KMS-11 (cell line): ENCODE measurements at regions not wholly inside any gene's neighbourhood (a gene's known extent, or its start where the extent isn't known, plus 50 kb on each side); places are given as distances from the start of the nearest gene placed in this dataset.
"Not testable (repeated sequence)": the region's sequence is repeated elsewhere in the genome, so short reads cannot be mapped to it uniquely, and the experiment has no call there.

Experiments
- H2AFZ ChIP-seq: fragments of 200-600 bp; sonication (generic); 2 replicates; pipeline ENCODE4 v1.6.1; 2016; ENCODE audit warnings: antibody characterized with exemption, mixed run types, low read depth
- H3K27ac ChIP-seq: fragments of 200-600 bp; sonication (generic); 2 replicates; pipeline ENCODE4 v1.6.1; 2016; ENCODE audit warnings: mild to moderate bottlenecking, mixed run types
- H3K27me3 ChIP-seq: fragments of 200-600 bp; sonication (generic); 2 replicates; pipeline ENCODE4 v1.6.1; 2017; ENCODE audit warnings: mild to moderate bottlenecking, low read depth, mixed run types, moderate library complexity; ENCODE audit not compliant: insufficient read depth
- H3K36me3 ChIP-seq: fragments of 200-600 bp; sonication (generic); 2 replicates; pipeline ENCODE4 v1.6.1; 2017; ENCODE audit warnings: mild to moderate bottlenecking, mixed run types; ENCODE audit not compliant: insufficient read depth
- H3K4me1 ChIP-seq: fragments of 200-600 bp; sonication (generic); 2 replicates; pipeline ENCODE4 v1.6.1; 2016; ENCODE audit warnings: mild to moderate bottlenecking, low read depth, mixed run types; ENCODE audit not compliant: poor library complexity, severe bottlenecking
- H3K4me2 ChIP-seq: fragments of 200-600 bp; sonication (generic); 2 replicates; pipeline ENCODE4 v1.7.0; 2016; ENCODE audit warnings: mild to moderate bottlenecking, mixed run types
- H3K4me3 ChIP-seq: fragments of 200-600 bp; sonication (generic); IDR thresholded peaks from 2 replicates; pipeline ENCODE4 v1.6.1; 2017; ENCODE audit warnings: low read depth, low read length, mixed read lengths; ENCODE audit not compliant: insufficient read depth
- H3K79me2 ChIP-seq: fragments of 200-600 bp; sonication (generic); 2 replicates; pipeline ENCODE4 v1.6.1; 2016; ENCODE audit warnings: low read depth, mixed run types; ENCODE audit not compliant: insufficient read depth
- H3K9ac ChIP-seq: fragments of 200-600 bp; sonication (generic); 2 replicates; pipeline ENCODE4 v1.6.1; 2016; ENCODE audit warnings: mild to moderate bottlenecking, mixed run types
- H4K20me1 ChIP-seq: fragments of 200-600 bp; sonication (generic); 2 replicates; pipeline ENCODE4 v1.6.1; 2016; ENCODE audit warnings: mild to moderate bottlenecking, mixed run types; ENCODE audit not compliant: insufficient read depth
- CTCF ChIP-seq: fragments of 200-600 bp; sonication (generic); conservative IDR thresholded peaks from 2 replicates; pipeline ENCODE4 v1.6.1; 2017; ENCODE audit warnings: low read depth, mild to moderate bottlenecking, antibody characterized with exemption, low read length, moderate library complexity, mixed read lengths

- Histone ChIP-seq H3K79me2 (no peaks in the 10 kb centered on the region), H3K36me3 (no peaks in the 10 kb centered on the region), H2AFZ (no peak overlapping the region), H3K4me2 (no peak overlapping the region), H3K4me1 (no peaks in the 10 kb centered on the region), H3K27me3 (no peaks in the 10 kb centered on the region), H3K27ac (no peak overlapping the region), H4K20me1 (no peaks in the 10 kb centered on the region), H3K9ac (no peak overlapping the region), H3K4me3 (no peak overlapping the region)
- no peak for TF ChIP-seq CTCF
Observed at GRCh38 chr6:9128970-9129369, 693.6 kb upstream of the SLC35B3 start.

GRCh38 chr6:9126878-9127560 lies 691.7 kb upstream of the SLC35B3 start:
- TF ChIP-seq CTCF, result no peak
- no peak overlapping the region for H3K27ac ChIP-seq
- no peak overlapping the region for H2AFZ ChIP-seq

DNA sequence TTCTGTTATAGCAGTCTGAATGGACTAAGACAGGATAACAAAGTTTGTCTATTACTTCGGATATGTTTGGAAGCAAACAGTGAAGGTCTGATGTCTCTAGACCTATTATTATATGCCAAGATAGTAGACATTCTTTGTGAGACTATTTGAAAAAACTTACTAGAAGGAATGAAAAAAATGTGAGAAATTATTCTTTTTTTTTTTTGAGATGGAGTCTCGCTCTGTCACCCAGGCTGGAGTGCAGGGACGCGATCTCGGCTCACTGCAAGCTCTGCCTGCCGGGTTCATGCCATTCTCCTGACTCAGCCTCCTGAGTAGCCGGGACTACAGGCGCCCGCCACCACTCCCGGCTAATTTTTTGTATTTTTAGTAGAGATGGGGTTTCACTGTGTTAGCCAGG lies 690.7 kb upstream of the SLC35B3 start:
- not testable (repeated sequence) for H3K36me3 ChIP-seq, H3K4me1 ChIP-seq, H3K27me3 ChIP-seq, H3K27ac ChIP-seq, H3K4me3 ChIP-seq, H3K9ac ChIP-seq, H2AFZ ChIP-seq, H3K4me2 ChIP-seq, H4K20me1 ChIP-seq, H3K79me2 ChIP-seq

More at GRCh38 chr6:9126878-9127560, 691.7 kb upstream of the SLC35B3 start:
- Histone ChIP-seq H3K79me2 (no peaks in the 10 kb centered on the region), H3K36me3 (no peaks in the 10 kb centered on the region), H3K4me2 (no peak overlapping the region), H3K4me3 (no peak overlapping the region), H3K4me1 (no peaks in the 10 kb centered on the region), H4K20me1 (no peaks in the 10 kb centered on the region), H3K27me3 (no peaks in the 10 kb centered on the region), H3K9ac (no peak overlapping the region)

DNA sequence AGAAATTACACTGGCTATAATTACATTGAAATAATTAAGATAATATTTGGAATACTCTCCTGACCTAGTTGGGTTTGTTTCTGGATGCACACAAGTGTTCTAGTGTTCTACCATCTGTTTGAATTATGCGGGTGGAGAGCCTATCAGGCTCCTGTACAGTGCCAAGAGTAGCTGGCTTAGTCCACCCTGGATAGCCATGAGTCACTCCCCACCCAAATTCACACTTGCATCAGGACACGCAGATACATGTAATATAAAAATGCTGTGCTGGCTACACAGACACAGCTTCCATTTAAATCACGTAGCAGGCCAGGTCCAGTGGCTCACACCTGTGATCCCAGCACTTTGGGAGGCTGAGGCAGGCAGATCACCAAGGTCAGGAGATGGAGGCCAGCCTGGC lies 686.2 kb upstream of the SLC35B3 start:
- TF ChIP-seq CTCF, result no peak
- Histone ChIP-seq H3K9ac (no peak overlapping the region), H3K4me3 (no peak overlapping the region), H3K79me2 (no peaks in the 10 kb centered on the region), H3K4me1 (no peaks in the 10 kb centered on the region), H4K20me1 (no peaks in the 10 kb centered on the region), H2AFZ (no peak overlapping the region), H3K27me3 (no peaks in the 10 kb centered on the region), H3K27ac (no peak overlapping the region), H3K4me2 (no peak overlapping the region), H3K36me3 (no peaks in the 10 kb centered on the region)

DNA sequence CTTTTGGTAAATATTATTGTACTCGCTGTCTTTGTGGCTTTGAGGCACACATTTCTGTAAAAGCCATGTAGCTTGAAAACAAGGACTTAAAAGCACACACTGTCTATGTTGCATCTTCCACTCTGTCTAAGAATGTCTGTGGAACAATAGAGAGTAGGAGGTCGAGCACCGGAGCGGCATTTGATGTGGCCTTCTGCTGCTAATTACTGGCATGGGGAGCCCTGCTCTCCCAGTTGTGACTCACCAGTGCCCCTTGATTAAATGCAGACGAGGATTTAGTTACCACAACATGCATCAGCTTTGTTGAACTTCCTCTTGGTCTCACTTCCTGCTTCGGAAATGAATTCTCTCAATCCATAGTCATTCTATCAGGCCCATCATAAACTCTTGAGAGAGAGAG lies 680.7 kb upstream of the SLC35B3 start:
- Histone ChIP-seq H3K4me2 (no peak overlapping the region), H2AFZ (no peak overlapping the region), H3K36me3 (no peaks in the 10 kb centered on the region), H3K9ac (no peak overlapping the region), H3K27me3 (no peaks in the 10 kb centered on the region), H4K20me1 (no peaks in the 10 kb centered on the region), H3K4me3 (no peak overlapping the region), H3K27ac (no peak overlapping the region), H3K79me2 (no peaks in the 10 kb centered on the region), H3K4me1 (no peaks in the 10 kb centered on the region)
- TF ChIP-seq CTCF, result no peak
